ENCODE measurements at regions not wholly inside any gene's neighbourhood (a gene's known extent, or its start where the extent isn't known, plus 50 kb on each side); places are given as distances from the start of the nearest gene placed in this dataset.

DNA sequence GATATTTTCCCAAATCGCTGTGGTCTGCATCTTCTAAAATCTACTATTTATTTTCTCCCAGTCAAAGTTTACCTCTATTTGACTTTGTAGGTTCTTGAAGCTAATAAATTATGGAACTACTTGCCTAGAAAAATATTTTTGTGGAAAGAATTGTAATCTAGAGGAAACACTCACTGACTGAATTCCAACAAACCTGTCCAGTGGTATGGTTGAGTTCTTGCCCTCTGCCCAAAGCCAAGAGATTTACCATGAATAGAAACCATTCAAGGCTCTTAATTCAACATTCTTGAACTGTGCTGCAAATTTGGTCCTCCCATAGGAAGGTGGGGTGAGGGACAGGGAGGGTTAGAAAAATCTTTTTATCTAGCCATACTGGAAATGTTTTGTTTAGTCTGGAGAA lies 233.9 kb upstream of the MAP3K1 start:
- BruUV-seq (replicated peaks), result no TSS peak
- TF ChIP-seq ZSCAN31 (CRISPR knock-in tag; IDR thresholded peaks at IDR 0.05; ENCODE audit: low read depth) (no peak), NR3C1 (CRISPR knock-in tag; IDR thresholded peaks at IDR 0.05) (no peak), NR2C2 (CRISPR knock-in tag; IDR thresholded peaks at IDR 0.05; ENCODE audit: borderline replicate concordance) (no peak), REPIN1 (CRISPR knock-in tag; IDR thresholded peaks at IDR 0.05; ENCODE audit: borderline replicate concordance, low read depth) (no peak), MEIS2 (CRISPR knock-in tag; IDR thresholded peaks at IDR 0.05) (no peak)
- H3K27me3 ChIP-seq (ENCODE audit: control insufficient read depth in 1 of 2, insufficient read depth in 2 of 2, low read length in 2 of 2), result peaks cover 3 to 17% of the 10 kb centered on the region in 2 experiments
- H4K20me1 ChIP-seq (ENCODE audit: insufficient read depth, low read length), result no peaks in the 10 kb centered on the region
- no peak for FAIRE-seq
- H3K27ac ChIP-seq (ENCODE audit: extremely low read length, insufficient read depth, low read length), result no peak overlapping the region
- no peak for DNase-seq (ENCODE audit: low spot score)
- CTCF ChIA-PET (ENCODE audit: low intra/inter-chr PET ratio, low total read pairs), result no interaction called here
- POLR2A ChIA-PET, result no interaction called here
- no peaks in the 10 kb centered on the region for H3K36me3 ChIP-seq (replicated peaks in 1 of 2; ENCODE audit: control insufficient read depth in 1 of 2, insufficient read depth in 2 of 2, low read length in 2 of 2)
- no peak overlapping the region for H3K9ac ChIP-seq (ENCODE audit: insufficient read depth, low read depth, low read length)
- H3K9me3 ChIP-seq (ENCODE audit: low read length), result no peaks in the 10 kb centered on the region
- H3K4me2 ChIP-seq (ENCODE audit: low read depth, low read length), result no peak overlapping the region
- no peak overlapping the region for H3K4me3 ChIP-seq (replicated peaks in 1 of 3; ENCODE audit: insufficient read depth in 1 of 3, low read depth in 2 of 3, low read length in 3 of 3)
- no peak overlapping the region for H2AFZ ChIP-seq (ENCODE audit: low read length)
- in situ Hi-C loops (cut with HindIII; ENCODE audit: extremely low pct_ligation_motif_present, low pct_unique_long_range_greater_than_20kb) (no loop called here), intact Hi-C loops (cut with micrococcal nuclease; ENCODE audit: unreplicated experiment) (no loop called here)
- no peaks in the 10 kb centered on the region for H3K4me1 ChIP-seq (ENCODE audit: insufficient read depth, low read length)
- WGBS (ENCODE audit: low lambda C conversion rate), result 45% methylated on average over 1 of the region's 1 CpG
- no peak for ATAC-seq
- no peaks in the 10 kb centered on the region for H3K79me2 ChIP-seq (ENCODE audit: insufficient read depth, low read length)

DNA sequence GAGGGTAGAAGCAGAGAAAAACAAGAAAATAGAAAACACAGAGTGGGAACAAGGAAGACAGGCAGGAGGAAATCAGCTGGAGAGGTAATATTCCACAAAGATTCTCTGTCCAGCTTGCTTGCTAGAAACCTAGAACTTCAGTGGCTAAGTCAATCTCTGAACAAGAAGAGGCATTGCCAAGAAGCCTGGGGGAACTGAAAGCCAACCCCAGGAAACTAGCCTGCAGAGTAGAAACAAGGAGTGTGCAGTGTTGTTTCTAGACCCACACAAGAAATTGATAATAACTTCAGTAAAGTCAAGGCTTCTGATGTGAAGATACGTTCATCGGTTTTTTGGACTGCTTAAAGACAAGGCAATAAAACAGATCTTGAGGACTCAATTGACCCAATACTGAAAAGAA lies 234.5 kb upstream of the MAP3K1 start:
- no peak overlapping the region for H3K27ac ChIP-seq (ENCODE audit: extremely low read length, insufficient read depth, low read length)
- no peak for ATAC-seq
- WGBS (ENCODE audit: low lambda C conversion rate), result 83% methylated on average over 2 of the region's 2 CpGs

More for the DNA sequence above, 234.5 kb upstream of the MAP3K1 start:
- intact Hi-C loops (cut with micrococcal nuclease; ENCODE audit: unreplicated experiment), result no loop called here
- no peaks in the 10 kb centered on the region for H3K36me3 ChIP-seq (replicated peaks in 1 of 2; ENCODE audit: control insufficient read depth in 1 of 2, insufficient read depth in 2 of 2, low read length in 2 of 2)
- no peak overlapping the region for H2AFZ ChIP-seq (ENCODE audit: low read length)
- H3K4me1 ChIP-seq (ENCODE audit: insufficient read depth, low read length), result no peaks in the 10 kb centered on the region
- TF ChIP-seq ZNF607 (CRISPR knock-in tag; IDR thresholded peaks at IDR 0.05; ENCODE audit: borderline replicate concordance) (no peak), ARNT (IDR thresholded peaks at IDR 0.05) (no peak)
- H3K27me3 ChIP-seq (ENCODE audit: control insufficient read depth in 1 of 2, insufficient read depth in 2 of 2, low read length in 2 of 2), result peaks cover 1 to 11% of the 10 kb centered on the region in 2 experiments; a peak in 4 of 5 replicates
- no peaks in the 10 kb centered on the region for H4K20me1 ChIP-seq (ENCODE audit: insufficient read depth, low read length)
- no TSS peak for BruUV-seq (replicated peaks)
- H3K9ac ChIP-seq (ENCODE audit: insufficient read depth, low read depth, low read length), result no peak overlapping the region
- ChIA-PET POLR2A (no interaction called here), CTCF (ENCODE audit: low intra/inter-chr PET ratio, low total read pairs) (no interaction called here)
- H3K9me3 ChIP-seq (ENCODE audit: low read length), result no peaks in the 10 kb centered on the region
- in situ Hi-C loops (cut with HindIII; ENCODE audit: extremely low pct_ligation_motif_present, low pct_unique_long_range_greater_than_20kb), result no loop called here
- H3K4me3 ChIP-seq (replicated peaks in 1 of 3; ENCODE audit: insufficient read depth in 1 of 3, low read depth in 2 of 3, low read length in 3 of 3), result no peak overlapping the region
- no peak overlapping the region for H3K4me2 ChIP-seq (ENCODE audit: low read depth, low read length)
- DNase-seq (ENCODE audit: low spot score), result no peak
- H3K79me2 ChIP-seq (ENCODE audit: insufficient read depth, low read length), result no peaks in the 10 kb centered on the region
- FAIRE-seq, result no peak

Measured in HepG2 (cell line).